HG02938 (cell line): ENCODE measurements at regions not wholly inside any gene's neighbourhood (a gene's known extent, or its start where the extent isn't known, plus 50 kb on each side); places are given as distances from the start of the nearest gene placed in this dataset.
"Not testable (repeated sequence)": the region's sequence is repeated elsewhere in the genome, so short reads cannot be mapped to it uniquely, and the experiment has no call there.

Experiments used
- ATAC-seq: cut with Tn5 transposase; IDR thresholded peaks from one replicate; pipeline ENCODE4 v1.9.1; 2021; ENCODE audit warnings: mild to moderate bottlenecking, moderate library complexity; ENCODE audit not compliant: unreplicated experiment

GRCh38 chr6:102848210-102848609 lies 1454.7 kb downstream of the GRIK2 start:
- ATAC-seq = no peak

- no peak for ATAC-seq
These were observed 1447.6 kb downstream of the GRIK2 start for GRCh38 chr6:102841060-102841459.

- ATAC-seq = no peak
These were observed 1438.5 kb downstream of the GRIK2 start for GRCh38 chr6:102832021-102832420.

- no peak for ATAC-seq
These were observed 1426.6 kb downstream of the GRIK2 start for GRCh38 chr6:102820098-102820497.

GRCh38 chr6:102815207-102815606 lies 1421.7 kb downstream of the GRIK2 start:
- ATAC-seq = no peak

GRCh38 chr6:102813489-102814275 lies 1420.2 kb downstream of the GRIK2 start:
- ATAC-seq = no peak

GRCh38 chr6:102812242-102812641 lies 1418.7 kb downstream of the GRIK2 start:
- ATAC-seq = no peak

GRCh38 chr6:102808944-102809505 lies 1415.5 kb downstream of the GRIK2 start:
- ATAC-seq = not testable (repeated sequence)

GRCh38 chr6:102799051-102799450 lies 1405.5 kb downstream of the GRIK2 start:
- no peak for ATAC-seq

- ATAC-seq = no peak
These were observed 1405.1 kb downstream of the GRIK2 start for GRCh38 chr6:102798636-102799035.

- ATAC-seq = no peak
These were observed 1400.2 kb downstream of the GRIK2 start for GRCh38 chr6:102793752-102794151.

- no peak for ATAC-seq
These were observed 1380.8 kb downstream of the GRIK2 start for GRCh38 chr6:102774326-102774725.

GRCh38 chr6:102773636-102774035 lies 1380.1 kb downstream of the GRIK2 start:
- no peak for ATAC-seq

GRCh38 chr6:102766963-102767362 lies 1373.5 kb downstream of the GRIK2 start:
- ATAC-seq = no peak

GRCh38 chr6:102764317-102764716 lies 1370.8 kb downstream of the GRIK2 start:
- no peak for ATAC-seq

- ATAC-seq = no peak
These were observed 1370.4 kb downstream of the GRIK2 start for GRCh38 chr6:102763891-102764290.

- ATAC-seq = no peak
These were observed 1368.4 kb downstream of the GRIK2 start for GRCh38 chr6:102761872-102762271.

GRCh38 chr6:102759415-102759814 lies 1365.9 kb downstream of the GRIK2 start:
- ATAC-seq = no peak

GRCh38 chr6:102758536-102758935 lies 1365.0 kb downstream of the GRIK2 start:
- not testable (repeated sequence) for ATAC-seq

GRCh38 chr6:102749210-102749971 lies 1355.9 kb downstream of the GRIK2 start:
- no peak for ATAC-seq

GRCh38 chr6:102746941-102747340 lies 1353.4 kb downstream of the GRIK2 start:
- ATAC-seq = no peak
